SK-N-SH (cell line): ENCODE measurements at regions not wholly inside any gene's neighbourhood (a gene's known extent, or its start where the extent isn't known, plus 50 kb on each side); places are given as distances from the start of the nearest gene placed in this dataset.

ENCODE experiments used
- CTCF ChIP-seq: fragments of 200-600 bp; sonication (generic); IDR thresholded peaks from 2 replicates; pipeline ENCODE4 v1.6.1; 2017; ENCODE audit warnings: antibody characterized with exemption, mild to moderate bottlenecking, moderate library complexity
- EZH2phosphoT487 ChIP-seq: fragments of 200-600 bp; sonication (generic); IDR thresholded peaks from 2 replicates; pipeline ENCODE4 v1.6.1; 2017; ENCODE audit warnings: low read depth, mixed run types, mild to moderate bottlenecking, antibody characterized with exemption, moderate library complexity, borderline replicate concordance
- FOSL2 ChIP-seq: IDR thresholded peaks from 2 replicates; pipeline ENCODE4 v1.4.0; 2012; ENCODE audit warnings: low read depth, mild to moderate bottlenecking, moderate library complexity, borderline replicate concordance
- MAX ChIP-seq: IDR thresholded peaks from 2 replicates; pipeline ENCODE4 v1.4.0; 2012; ENCODE audit warnings: low read depth
- POLR2AphosphoS5 ChIP-seq: IDR thresholded peaks from 2 replicates; pipeline ENCODE4 v1.6.1; 2012; ENCODE audit warnings: low read depth, low read length
- RAD21 ChIP-seq: IDR thresholded peaks from 2 replicates; pipeline ENCODE4 v1.6.1; 2012; ENCODE audit warnings: mild to moderate bottlenecking, low read length

- TF ChIP-seq EZH2phosphoT487 (no peak), CTCF (no peak), MAX (peak; percentile 84), RAD21 (no peak), POLR2AphosphoS5 (peak; percentile 57; the same call in 1 of the 2 replicates), FOSL2 (peak; percentile 77; the same call in 1 of the 2 replicates)
Observed at GRCh38 chr2:46850742-46851141, 64.9 kb downstream of the MCFD2 start.
